ENCODE measurements at regions not wholly inside any gene's neighbourhood (a gene's known extent, or its start where the extent isn't known, plus 50 kb on each side); places are given as distances from the start of the nearest gene placed in this dataset.

GRCh38 chr12:25757037-25757665 lies 201.3 kb upstream of the RASSF8 start:
- no peak for DNase-seq

GRCh38 chr12:25759752-25760151 lies 198.7 kb upstream of the RASSF8 start:
- no peak for DNase-seq

GRCh38 chr12:25761356-25761755 lies 197.1 kb upstream of the RASSF8 start:
- DNase-seq, result no peak

GRCh38 chr12:25764409-25764808 lies 194.1 kb upstream of the RASSF8 start:
- no peak for DNase-seq

GRCh38 chr12:25764892-25765291 lies 193.6 kb upstream of the RASSF8 start:
- DNase-seq, result no peak

- DNase-seq, result no peak
Measured at GRCh38 chr12:25767606-25768005, 190.9 kb upstream of the RASSF8 start.

- no peak for DNase-seq
Measured at GRCh38 chr12:25768151-25768550, 190.3 kb upstream of the RASSF8 start.

- no peak for DNase-seq
Measured at GRCh38 chr12:25769082-25769945, 189.2 kb upstream of the RASSF8 start.

- no peak for DNase-seq
Measured at GRCh38 chr12:25771041-25771440, 187.4 kb upstream of the RASSF8 start.

- DNase-seq, result no peak
Measured at GRCh38 chr12:25771476-25771875, 187.0 kb upstream of the RASSF8 start.

GRCh38 chr12:25775968-25776367 lies 182.5 kb upstream of the RASSF8 start:
- DNase-seq, result peak; percentile 16 to 25

- DNase-seq, result peak in 1 of 2 experiments; percentile 23
Measured at GRCh38 chr12:25780771-25781170, 177.7 kb upstream of the RASSF8 start.

- DNase-seq, result no peak
Measured at GRCh38 chr12:25781232-25781631, 177.2 kb upstream of the RASSF8 start.

- DNase-seq, result peak in 1 of 2 experiments; percentile 43
Measured at GRCh38 chr12:25783566-25783965, 174.9 kb upstream of the RASSF8 start.

GRCh38 chr12:25784669-25785068 lies 173.8 kb upstream of the RASSF8 start:
- DNase-seq, result peak; percentile 48 to 82

GRCh38 chr12:25785134-25785533 lies 173.3 kb upstream of the RASSF8 start:
- peak in 1 of 2 experiments; percentile 31 for DNase-seq

- no peak for DNase-seq
Measured at GRCh38 chr12:25787701-25788100, 170.8 kb upstream of the RASSF8 start.

GRCh38 chr12:25788707-25789442 lies 169.6 kb upstream of the RASSF8 start:
- DNase-seq, result no peak

- DNase-seq, result no peak
Measured at GRCh38 chr12:25789541-25789944, 168.9 kb upstream of the RASSF8 start.

GRCh38 chr12:25792031-25792430 lies 166.5 kb upstream of the RASSF8 start:
- peak in 1 of 2 experiments; percentile 80 for DNase-seq

GRCh38 chr12:25793196-25793595 lies 165.3 kb upstream of the RASSF8 start:
- peak; percentile 11 to 51 for DNase-seq

- no peak for DNase-seq
Measured at GRCh38 chr12:25794571-25794970, 163.9 kb upstream of the RASSF8 start.

- DNase-seq, result no peak
Measured at GRCh38 chr12:25796523-25797000, 161.9 kb upstream of the RASSF8 start.
